Mucosa of descending colon (tissue), 3 donors: ENCODE measurements at regions not wholly inside any gene's neighbourhood (a gene's known extent, or its start where the extent isn't known, plus 50 kb on each side); places are given as distances from the start of the nearest gene placed in this dataset.
"Not testable (repeated sequence)": the region's sequence is repeated elsewhere in the genome, so short reads cannot be mapped to it uniquely, and the experiment has no call there.

Experiments
- ATAC-seq: fragments of 200-7000 bp; cut with Tn5 transposase; one replicate; pipeline ENCODE4 v1.9.1; 2020; ENCODE audit warnings: mild to moderate bottlenecking, moderate library complexity
- DNase-seq, 3 donors: peaks; one replicate each; pipeline ENCODE4 v3.0.0-alpha.2; 2020
- H3K36me3 ChIP-seq: fragments of 200-600 bp; one replicate; pipeline ENCODE4 v1.8.0; 2021; ENCODE audit warnings: low read depth, mild to moderate bottlenecking
- H3K4me1 ChIP-seq: fragments of 200-600 bp; one replicate; pipeline ENCODE4 v1.8.0; 2021; ENCODE audit warnings: low read depth, mild to moderate bottlenecking
- H3K4me3 ChIP-seq: fragments of 200-600 bp; one replicate; pipeline ENCODE4 v1.8.0; 2021; ENCODE audit warnings: mild to moderate bottlenecking
- H3K9me3 ChIP-seq: fragments of 200-600 bp; one replicate; pipeline ENCODE4 v1.8.0; 2021; ENCODE audit warnings: mild to moderate bottlenecking
- CTCF ChIP-seq: fragments of 200-600 bp; IDR thresholded peaks from one replicate; pipeline ENCODE4 v1.8.0; 2022; ENCODE audit warnings: antibody characterized with exemption, mild to moderate bottlenecking
- intact Hi-C, 2 donors: fragments of 100-400 bp; cut with DNase I in 1 of 2; cut with micrococcal nuclease in 1 of 2; formaldehyde crosslinking; loops; one replicate each; pipeline versions ENCODE4 v1.11.0 to v1.11.1; 2022; cut with DNase I, micrococcal nuclease
- donor health status: DM: no; HTN: no; CAD: no; lungs with moderate emphysema.
- donor health status: DM: no; HTN: no; CAD: no.
- donor health status: DM: no; HTN: yes; CAD: no.

GRCh38 chr1:189217646-189218045, 1260.0 kb downstream of the BRINP3 start:
- no peaks in the 10 kb centered on the region for H3K36me3 ChIP-seq
- no peak for TF ChIP-seq CTCF
- H3K4me3 ChIP-seq = no peak overlapping the region
- H3K9me3 ChIP-seq = no peaks in the 10 kb centered on the region
- intact Hi-C loops = no loop called here
- no peaks in the 10 kb centered on the region for H3K4me1 ChIP-seq
- DNase-seq (no peak), ATAC-seq (no peak)

- no peak for TF ChIP-seq CTCF
- intact Hi-C loops = no loop called here
Measured at GRCh38 chr1:189220750-189221149, 1256.9 kb downstream of the BRINP3 start.

GRCh38 chr1:189225794-189226145, 1251.9 kb downstream of the BRINP3 start:
- intact Hi-C loops, H3K4me3 ChIP-seq, ATAC-seq: not testable (repeated sequence)

More at GRCh38 chr1:189220750-189221149, 1256.9 kb downstream of the BRINP3 start:
- H3K36me3 ChIP-seq = no peaks in the 10 kb centered on the region
- DNase-seq (no peak), ATAC-seq (no peak)
- no peaks in the 10 kb centered on the region for H3K4me1 ChIP-seq
- H3K9me3 ChIP-seq = peaks cover 2% of the 10 kb centered on the region
- H3K4me3 ChIP-seq = no peak overlapping the region

GRCh38 chr1:189226779-189227178, 1250.9 kb downstream of the BRINP3 start:
- no peaks in the 10 kb centered on the region for H3K36me3 ChIP-seq
- H3K4me1 ChIP-seq = no peaks in the 10 kb centered on the region
- TF ChIP-seq CTCF = no peak
- H3K4me3 ChIP-seq = no peak overlapping the region
- ATAC-seq (no peak), DNase-seq (no peak)
- intact Hi-C loops = no loop called here
- peaks cover 2% of the 10 kb centered on the region for H3K9me3 ChIP-seq

More at GRCh38 chr1:189225794-189226145, 1251.9 kb downstream of the BRINP3 start:
- H3K4me1 ChIP-seq, DNase-seq, H3K9me3 ChIP-seq, H3K36me3 ChIP-seq: not testable (repeated sequence)

GRCh38 chr1:189237008-189237407, 1240.7 kb downstream of the BRINP3 start:
- Histone ChIP-seq H3K9me3 (no peaks in the 10 kb centered on the region), H3K4me1 (no peaks in the 10 kb centered on the region), H3K36me3 (no peaks in the 10 kb centered on the region), H3K4me3 (no peak overlapping the region)
- no peak for TF ChIP-seq CTCF
- intact Hi-C loops = no loop called here
- no peak for DNase-seq
- no peak for ATAC-seq

GRCh38 chr1:189253601-189254350, 1223.9 kb downstream of the BRINP3 start:
- Histone ChIP-seq H3K9me3 (no peaks in the 10 kb centered on the region), H3K36me3 (no peaks in the 10 kb centered on the region), H3K4me3 (no peak overlapping the region), H3K4me1 (no peaks in the 10 kb centered on the region)
- no peak for TF ChIP-seq CTCF
- ATAC-seq = no peak
- no peak for DNase-seq
- intact Hi-C loops = no loop called here

GRCh38 chr1:189261128-189261527, 1216.5 kb downstream of the BRINP3 start:
- DNase-seq, ATAC-seq, H3K4me3 ChIP-seq, H3K4me1 ChIP-seq, H3K36me3 ChIP-seq, intact Hi-C loops: not testable (repeated sequence)
- peaks cover 20% of the 10 kb centered on the region for H3K9me3 ChIP-seq
